DOHH2 (cell line): ENCODE measurements at regions not wholly inside any gene's neighbourhood (a gene's known extent, or its start where the extent isn't known, plus 50 kb on each side); places are given as distances from the start of the nearest gene placed in this dataset.
"Not testable (repeated sequence)": the region's sequence is repeated elsewhere in the genome, so short reads cannot be mapped to it uniquely, and the experiment has no call there.

Experiments
- H3F3A ChIP-seq: fragments of 200-600 bp; sonication (generic), shearing (Covaris generic); 2 replicates; pipeline ENCODE4 v1.6.0; 2016; ENCODE audit warnings: antibody characterized with exemption, mild to moderate bottlenecking; ENCODE audit not compliant: control insufficient read depth, insufficient read depth
- H3K27ac ChIP-seq: fragments of 200-600 bp; sonication (generic); 2 replicates; pipeline ENCODE4 v1.5.1; 2014; ENCODE audit warnings: low read depth, mild to moderate bottlenecking, low read length, moderate library complexity
- H3K27me3 ChIP-seq: fragments of 200-600 bp; sonication (generic); 2 replicates; pipeline ENCODE4 v1.6.1; 2014; ENCODE audit warnings: mild to moderate bottlenecking, low read length, mixed read lengths; ENCODE audit not compliant: control insufficient read depth
- H3K36me3 ChIP-seq: fragments of 200-600 bp; sonication (generic); 2 replicates; pipeline ENCODE4 v1.6.1; 2014; ENCODE audit warnings: mild to moderate bottlenecking, low read length, moderate library complexity, mixed read lengths; ENCODE audit not compliant: control insufficient read depth
- H3K4me1 ChIP-seq: fragments of 200-600 bp; sonication (generic); 2 replicates; pipeline ENCODE4 v1.6.1; 2014; ENCODE audit warnings: mild to moderate bottlenecking, low read length, mixed read lengths; ENCODE audit not compliant: control insufficient read depth
- H3K4me2 ChIP-seq: fragments of 200-600 bp; sonication (generic); 2 replicates; pipeline ENCODE4 v1.6.0; 2014; ENCODE audit warnings: mild to moderate bottlenecking, low read length, moderate library complexity
- H3K4me3 ChIP-seq: fragments of 200-600 bp; sonication (generic); 2 replicates; pipeline ENCODE4 v1.5.1; 2014; ENCODE audit warnings: mild to moderate bottlenecking, low read length, mixed read lengths
- H3K79me2 ChIP-seq: fragments of 200-600 bp; sonication (generic); 2 replicates; pipeline ENCODE4 v1.6.1; 2014; ENCODE audit warnings: mild to moderate bottlenecking, low read length, mixed read lengths; ENCODE audit not compliant: control insufficient read depth
- H3K9me2 ChIP-seq: fragments of 200-600 bp; sonication (generic); replicated peaks from 2 replicates; pipeline ENCODE4 v1.6.1; 2014; ENCODE audit warnings: mild to moderate bottlenecking, low read length, mixed read lengths; ENCODE audit not compliant: control insufficient read depth
- H3K9me3 ChIP-seq: fragments of 200-600 bp; sonication (generic); 2 replicates; pipeline ENCODE4 v1.6.1; 2014; ENCODE audit warnings: antibody characterized with exemption, low read length, mixed read lengths; ENCODE audit not compliant: control insufficient read depth, insufficient read depth
- H4K20me1 ChIP-seq: fragments of 200-600 bp; sonication (generic); 2 replicates; pipeline ENCODE4 v1.6.0; 2014; ENCODE audit warnings: low read depth, mild to moderate bottlenecking, antibody characterized with exemption, low read length, moderate library complexity; ENCODE audit not compliant: control insufficient read depth, insufficient read depth
- CTCF ChIP-seq: fragments of 200-600 bp; sonication (generic); IDR thresholded peaks from one replicate; pipeline ENCODE4 v1.5.1; 2014; ENCODE audit warnings: antibody characterized with exemption, mild to moderate bottlenecking, low read depth, low read length; ENCODE audit not compliant: poor library complexity, severe bottlenecking
- EZH2phosphoT487 ChIP-seq: fragments of 200-600 bp; sonication (generic); IDR thresholded peaks from 2 replicates; pipeline ENCODE4 v1.6.1; 2017; ENCODE audit warnings: borderline replicate concordance, mild to moderate bottlenecking, antibody characterized with exemption, low read length, moderate library complexity, mixed read lengths

GRCh38 chr19:28700176-28700575 is 512.8 kb downstream of the UQCRFS1 start:
- no peaks in the 10 kb centered on the region for H3K36me3 ChIP-seq
- H3K9me2 ChIP-seq, result no peaks in the 10 kb centered on the region
- no peaks in the 10 kb centered on the region for H3K4me1 ChIP-seq
- no peak overlapping the region for H3K27ac ChIP-seq
- H3K4me2 ChIP-seq, result no peak overlapping the region
- H3K4me3 ChIP-seq, result no peak overlapping the region
- H3F3A ChIP-seq, result no peaks in the 10 kb centered on the region
- H3K27me3 ChIP-seq, result no peaks in the 10 kb centered on the region
- no peaks in the 10 kb centered on the region for H4K20me1 ChIP-seq
- H3K9me3 ChIP-seq, result no peaks in the 10 kb centered on the region
- TF ChIP-seq CTCF, result no peak
- no peak for TF ChIP-seq EZH2phosphoT487
- H3K79me2 ChIP-seq, result no peaks in the 10 kb centered on the region

DNA sequence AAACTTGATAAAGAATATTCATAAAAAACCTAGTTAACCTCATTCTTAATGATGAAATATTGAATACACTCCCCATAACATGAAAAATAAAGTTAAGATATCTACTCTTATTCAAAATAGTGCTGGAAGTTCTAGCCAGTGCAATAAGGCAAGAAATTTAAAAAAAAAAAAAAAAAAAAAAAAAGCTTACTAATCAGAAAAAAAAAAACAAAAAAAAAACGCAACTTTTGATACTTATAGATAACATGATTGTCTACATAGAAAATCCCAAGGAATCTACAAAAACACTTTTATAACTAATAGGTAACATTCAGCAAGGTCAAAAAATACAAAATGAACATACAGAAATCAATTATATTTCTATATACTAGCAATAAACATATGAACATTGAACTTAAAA is 515.6 kb downstream of the UQCRFS1 start:
- Histone ChIP-seq H3K9me3 (no peaks in the 10 kb centered on the region), H3K36me3 (no peaks in the 10 kb centered on the region), H3K9me2 (no peaks in the 10 kb centered on the region), H3K27me3 (no peaks in the 10 kb centered on the region), H3K4me3 (no peak overlapping the region), H3F3A (no peaks in the 10 kb centered on the region), H3K4me1 (no peaks in the 10 kb centered on the region), H3K4me2 (no peak overlapping the region), H3K79me2 (no peaks in the 10 kb centered on the region), H3K27ac (no peak overlapping the region), H4K20me1 (no peaks in the 10 kb centered on the region)
- no peak for TF ChIP-seq EZH2phosphoT487
- no peak for TF ChIP-seq CTCF

DNA sequence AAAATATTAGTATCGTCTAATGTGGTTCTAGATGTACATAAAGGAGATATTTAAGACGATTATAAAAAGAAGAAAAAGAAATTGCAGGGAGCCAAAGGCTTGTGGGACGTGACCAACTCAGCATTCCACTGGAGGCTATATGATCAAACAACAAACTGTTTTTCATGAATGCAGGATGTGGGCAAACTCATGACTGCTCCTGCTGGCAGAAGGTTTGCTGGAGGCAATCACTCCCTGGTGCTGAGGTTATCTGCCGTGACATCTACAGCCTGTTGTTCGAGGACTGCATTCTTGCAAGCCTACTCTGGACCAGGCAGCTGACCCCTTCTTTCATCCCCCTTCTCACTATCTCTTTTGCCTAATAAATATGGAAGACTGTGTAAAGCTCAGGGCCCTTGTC is 518.1 kb downstream of the UQCRFS1 start:
- no peaks in the 10 kb centered on the region for H3K79me2 ChIP-seq
- no peaks in the 10 kb centered on the region for H3K27me3 ChIP-seq
- H3F3A ChIP-seq, result no peaks in the 10 kb centered on the region
- H3K9me3 ChIP-seq, result no peaks in the 10 kb centered on the region
- no peak overlapping the region for H3K4me3 ChIP-seq
- H4K20me1 ChIP-seq, result no peaks in the 10 kb centered on the region
- no peak overlapping the region for H3K27ac ChIP-seq
- no peak overlapping the region for H3K4me2 ChIP-seq
- no peaks in the 10 kb centered on the region for H3K4me1 ChIP-seq
- TF ChIP-seq CTCF (no peak), EZH2phosphoT487 (no peak)
- no peaks in the 10 kb centered on the region for H3K9me2 ChIP-seq
- no peaks in the 10 kb centered on the region for H3K36me3 ChIP-seq

- Histone ChIP-seq H3K27me3 (no peaks in the 10 kb centered on the region), H3K4me2 (no peak overlapping the region), H3K79me2 (no peaks in the 10 kb centered on the region), H3K4me1 (no peaks in the 10 kb centered on the region), H3F3A (no peaks in the 10 kb centered on the region), H3K4me3 (no peak overlapping the region), H3K27ac (no peak overlapping the region), H3K36me3 (no peaks in the 10 kb centered on the region), H3K9me2 (no peaks in the 10 kb centered on the region), H3K9me3 (no peaks in the 10 kb centered on the region), H4K20me1 (no peaks in the 10 kb centered on the region)
- no peak for TF ChIP-seq CTCF
- no peak for TF ChIP-seq EZH2phosphoT487
Measured at GRCh38 chr19:28691683-28692082, 521.3 kb downstream of the UQCRFS1 start.

GRCh38 chr19:28689464-28689863 is 523.5 kb downstream of the UQCRFS1 start:
- not testable (repeated sequence) for H3K9me2 ChIP-seq, H3K4me2 ChIP-seq, H3K9me3 ChIP-seq, H3F3A ChIP-seq, H3K4me1 ChIP-seq, H3K27ac ChIP-seq, H3K36me3 ChIP-seq, H3K79me2 ChIP-seq, H3K27me3 ChIP-seq, H3K4me3 ChIP-seq, H4K20me1 ChIP-seq
